ENCODE measurements at regions not wholly inside any gene's neighbourhood (a gene's known extent, or its start where the extent isn't known, plus 50 kb on each side); places are given as distances from the start of the nearest gene placed in this dataset.

DNA sequence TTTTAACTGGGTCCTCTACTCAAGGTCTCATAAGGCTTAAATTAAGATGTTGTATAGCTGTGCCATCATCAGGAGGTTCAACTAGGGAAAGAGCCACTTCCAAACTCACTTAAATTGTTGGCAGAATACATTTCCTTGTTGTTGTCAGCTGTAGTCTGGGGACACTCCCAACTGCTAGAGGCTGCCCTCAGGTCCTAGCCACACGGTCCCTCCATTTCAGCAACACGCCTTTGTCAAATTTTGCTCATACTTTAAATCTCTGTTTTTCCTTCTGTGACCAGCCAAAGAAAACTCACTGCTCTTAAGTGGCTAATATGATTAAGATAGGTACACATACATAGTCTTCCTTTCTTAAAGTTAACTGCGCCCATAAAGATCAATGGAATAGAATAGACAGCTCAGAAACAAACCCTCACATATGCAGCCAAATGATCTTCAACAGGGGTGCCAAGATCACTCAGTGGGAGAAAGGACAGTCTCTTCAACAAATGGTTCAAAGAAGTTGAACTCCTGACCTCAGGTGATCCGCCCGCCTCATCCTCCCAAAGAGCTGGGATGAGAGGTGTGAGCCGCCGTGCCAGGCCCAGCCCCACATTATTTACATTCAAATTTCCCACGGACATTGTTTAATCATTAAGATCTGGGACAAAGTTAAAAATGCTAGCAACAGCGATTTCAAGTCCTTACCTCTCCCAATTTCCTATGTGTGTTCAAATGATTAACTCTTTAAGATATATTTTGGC, 76.4 kb upstream of the ELOVL5 start:
- no peak for TF ChIP-seq CTCF (conservative IDR thresholded peaks at IDR 0.05; ENCODE audit: low read depth, low read length)
- no peak for TF ChIP-seq RFX5 (IDR thresholded peaks at IDR 0.05; ENCODE audit: low read depth, low read length)
- no peak for TF ChIP-seq CEBPB (IDR thresholded peaks at IDR 0.05; ENCODE audit: low read depth, low read length)
- TF ChIP-seq POLR2A (IDR thresholded peaks at IDR 0.05; ENCODE audit: low read depth, low read length): no peak
- no peak for TF ChIP-seq RAD21 (IDR thresholded peaks at IDR 0.05; ENCODE audit: low read length)
- TF ChIP-seq BHLHE40 (IDR thresholded peaks at IDR 0.05; ENCODE audit: low read depth, low read length): no peak
- TF ChIP-seq SMC3 (IDR thresholded peaks at IDR 0.05; ENCODE audit: low read depth, low read length): no peak
- TF ChIP-seq MAFK (IDR thresholded peaks at IDR 0.05; ENCODE audit: low read depth, low read length): no peak
- no peak for TF ChIP-seq FOS (IDR thresholded peaks at IDR 0.05; ENCODE audit: low read depth, low read length)
- TF ChIP-seq MAZ (IDR thresholded peaks at IDR 0.05; ENCODE audit: borderline replicate concordance, low read depth, low read length): no peak
- no peak for TF ChIP-seq MXI1 (IDR thresholded peaks at IDR 0.05; ENCODE audit: borderline replicate concordance, low read depth, low read length)
- no peak for TF ChIP-seq USF2 (IDR thresholded peaks at IDR 0.05; ENCODE audit: low read depth, low read length)
- TF ChIP-seq, protein P1, sequence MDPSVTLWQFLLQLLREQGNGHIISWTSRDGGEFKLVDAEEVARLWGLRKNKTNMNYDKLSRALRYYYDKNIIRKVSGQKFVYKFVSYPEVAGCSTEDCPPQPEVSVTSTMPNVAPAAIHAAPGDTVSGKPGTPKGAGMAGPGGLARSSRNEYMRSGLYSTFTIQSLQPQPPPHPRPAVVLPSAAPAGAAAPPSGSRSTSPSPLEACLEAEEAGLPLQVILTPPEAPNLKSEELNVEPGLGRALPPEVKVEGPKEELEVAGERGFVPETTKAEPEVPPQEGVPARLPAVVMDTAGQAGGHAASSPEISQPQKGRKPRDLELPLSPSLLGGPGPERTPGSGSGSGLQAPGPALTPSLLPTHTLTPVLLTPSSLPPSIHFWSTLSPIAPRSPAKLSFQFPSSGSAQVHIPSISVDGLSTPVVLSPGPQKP (IDR thresholded peaks at IDR 0.05; ENCODE audit: borderline replicate concordance, low read depth, low read length): no peak
